HCT116 (cell line): ENCODE measurements at regions not wholly inside any gene's neighbourhood (a gene's known extent, or its start where the extent isn't known, plus 50 kb on each side); places are given as distances from the start of the nearest gene placed in this dataset.

Experiments used
- ATAC-seq: fragments of 200-7000 bp; cut with Tn5 transposase; 2 replicates; pipeline ENCODE4 v1.9.1; 2020; ENCODE audit warnings: mild to moderate bottlenecking, moderate library complexity
- BruUV-seq: library from RNA; stranded (reverse); fragments of 400-500 nt; replicated peaks from 2 replicates; lab custom pipeline; 2021; lab: Mats Ljungman, UMichigan
- CTCF ChIA-PET: fragments of 300-600 bp; sonication (Branson Sonifier 250); formaldehyde crosslinking; loops from one replicate; lab custom pipeline; 2021; ENCODE audit warnings: antibody characterized with exemption; lab: Charles Lee
- POLR2A ChIA-PET: fragments of 300-600, 350-600 bp; sonication (Branson Sonifier 250); formaldehyde crosslinking; loops from one replicate; lab custom pipeline; 2021; ENCODE audit warnings: antibody characterized with exemption; lab: Charles Lee
- RAD21 ChIA-PET, 2 experiments: fragments of 300-600 bp; sonication (Branson Sonifier 250); formaldehyde crosslinking; loops; one replicate each; lab custom pipeline; 2023; ENCODE audit warnings: low total read pairs in 2 of 2; ENCODE audit not compliant: uncharacterized antibody in 2 of 2, unreplicated experiment in 2 of 2, low non-redundant PET in 1 of 2; lab: Charles Lee
- DNase-seq: peaks from one replicate; pipeline ENCODE4 v3.0.0-alpha.2; 2010; ENCODE audit warnings: low read depth, low spot score
- H2AFZ ChIP-seq: fragments of 200-600 bp; shearing (Covaris generic), sonication (generic); 2 replicates; pipeline ENCODE4 v1.6.1; 2017; ENCODE audit warnings: low read depth, mixed run types, mixed read lengths, antibody characterized with exemption, low read length; ENCODE audit not compliant: poor library complexity, severe bottlenecking
- H3K27ac ChIP-seq: 2 replicates; pipeline ENCODE4 v1.5.1; 2012; ENCODE audit warnings: low read depth, low read length
- H3K27me3 ChIP-seq: fragments of 200-600 bp; sonication (generic); 2 replicates; pipeline ENCODE4 v1.6.1; 2016; ENCODE audit warnings: mixed run types, low read length, mixed read lengths; ENCODE audit not compliant: insufficient read depth
- H3K36me3 ChIP-seq, 2 experiments: fragments of 200-500 bp in 1 of 2; fragments of 200-600 bp in 1 of 2; sonication (Bioruptor generic) in 1 of 2; sonication (generic) in 1 of 2; 2 replicates each; pipeline versions ENCODE4 v1.5.1 to v1.6.1; 2014 to 2016; ENCODE audit warnings: low read length in 2 of 2, inconsistent platforms in 1 of 2, mixed read lengths in 1 of 2, mixed run types in 1 of 2; ENCODE audit not compliant: insufficient read depth in 2 of 2, control insufficient read depth in 1 of 2
- H3K4me1 ChIP-seq, 2 experiments: fragments of 200-600 bp in 1 of 2; sonication (generic) in 1 of 2; 2 replicates each; pipeline versions ENCODE4 v1.5.1 to v1.6.1; 2012 to 2017; ENCODE audit warnings: low read length in 2 of 2, inconsistent platforms in 1 of 2, mild to moderate bottlenecking in 1 of 2, mixed read lengths in 1 of 2, mixed run types in 1 of 2, moderate library complexity in 1 of 2; ENCODE audit not compliant: insufficient read depth in 2 of 2, control insufficient read depth in 1 of 2
- H3K4me2 ChIP-seq: fragments of 200-600 bp; sonication (generic); 2 replicates; pipeline ENCODE4 v1.6.1; 2017; ENCODE audit warnings: mixed run types, low read length, mixed read lengths
- H3K4me3 ChIP-seq, 2 experiments: fragments of 200-600 bp in 1 of 2; sonication (generic) in 1 of 2; replicated peaks in 1 of 2; 2 replicates each; pipeline ENCODE4 v1.5.1; 2011 to 2016; ENCODE audit warnings: low read length in 2 of 2, control low read depth in 1 of 2, low read depth in 1 of 2, mild to moderate bottlenecking in 1 of 2, mixed read lengths in 1 of 2, mixed run types in 1 of 2
- H3K79me2 ChIP-seq: fragments of 200-600 bp; sonication (generic); 2 replicates; pipeline ENCODE4 v1.6.1; 2017; ENCODE audit warnings: mild to moderate bottlenecking, mixed run types, low read length, moderate library complexity, mixed read lengths; ENCODE audit not compliant: insufficient read depth
- H3K9ac ChIP-seq: fragments of 200-600 bp; sonication (generic); 2 replicates; pipeline ENCODE4 v1.6.1; 2016; ENCODE audit warnings: low read length, mixed read lengths
- H3K9me2 ChIP-seq: fragments of 200-600 bp; sonication (generic), shearing (Covaris generic); 2 replicates; pipeline ENCODE4 v1.6.1; 2017; ENCODE audit warnings: mixed run types, mild to moderate bottlenecking, moderate library complexity; ENCODE audit not compliant: insufficient read depth
- H3K9me3 ChIP-seq, 2 experiments: fragments of 200-500 bp in 1 of 2; fragments of 200-600 bp in 1 of 2; sonication (Bioruptor generic) in 1 of 2; sonication (generic) in 1 of 2; 2 replicates each; pipeline ENCODE4 v1.6.1; 2014 to 2017; ENCODE audit warnings: low read length in 2 of 2, mixed read lengths in 2 of 2, inconsistent platforms in 1 of 2, low read depth in 1 of 2, mild to moderate bottlenecking in 1 of 2, mixed run types in 1 of 2, moderate library complexity in 1 of 2; ENCODE audit not compliant: control insufficient read depth in 1 of 2, insufficient read depth in 1 of 2
- H4K20me1 ChIP-seq: fragments of 200-600 bp; sonication (generic), shearing (Covaris generic); 2 replicates; pipeline ENCODE4 v1.6.1; 2017; ENCODE audit warnings: mixed run types, mild to moderate bottlenecking, moderate library complexity; ENCODE audit not compliant: insufficient read depth
- EZH2 ChIP-seq: fragments of 200-600 bp; sonication (generic); IDR thresholded peaks from 2 replicates; pipeline ENCODE4 v1.6.1; 2017; ENCODE audit warnings: antibody characterized with exemption, mixed run types
- JUND ChIP-seq: IDR thresholded peaks from 2 replicates; pipeline ENCODE4 v1.6.1; 2012
- SIN3A ChIP-seq: IDR thresholded peaks from 2 replicates; pipeline ENCODE4 v1.6.1; 2012; ENCODE audit warnings: low read depth
- SRF ChIP-seq: IDR thresholded peaks from 2 replicates; pipeline ENCODE4 v1.6.1; 2012; ENCODE audit warnings: low read depth
- YY1 ChIP-seq: IDR thresholded peaks from 2 replicates; pipeline ENCODE4 v1.6.1; 2011; ENCODE audit warnings: low read length, low read depth, moderate library complexity, mild to moderate bottlenecking; ENCODE audit not compliant: insufficient replicate concordance; ENCODE audit errors: extremely low read depth
- ZFX ChIP-seq: fragments of 450-650 bp; IDR thresholded peaks from 2 replicates; pipeline ENCODE4 v1.6.1; 2017
- intact Hi-C: fragments of 100-400 bp; cut with micrococcal nuclease; formaldehyde crosslinking; loops from 2 replicates; pipeline ENCODE4 v1.10.0; 2022
- TF ChIP-seq, protein P1 (sequence below), 3 experiments: fragments of 200-600 bp in 1 of 3; sonication (generic) in 1 of 3; IDR thresholded peaks in 2 of 3; conservative IDR thresholded peaks in 1 of 3; 2 replicates each; pipeline ENCODE4 v1.5.1; 2012 to 2017; ENCODE audit warnings: low read depth in 2 of 3, low read length in 2 of 3, antibody characterized with exemption in 1 of 3, borderline replicate concordance in 1 of 3, control low read depth in 1 of 3, mild to moderate bottlenecking in 1 of 3, mixed read lengths in 1 of 3, mixed run types in 1 of 3, moderate library complexity in 1 of 3; ENCODE audit not compliant: insufficient read depth in 1 of 3
- TF ChIP-seq, protein P2 (sequence below): IDR thresholded peaks from 2 replicates; pipeline ENCODE4 v1.6.1; 2012; ENCODE audit warnings: low read depth
- TF ChIP-seq, protein P3 (sequence below): IDR thresholded peaks from 2 replicates; pipeline ENCODE4 v1.6.1; 2012

DNA sequence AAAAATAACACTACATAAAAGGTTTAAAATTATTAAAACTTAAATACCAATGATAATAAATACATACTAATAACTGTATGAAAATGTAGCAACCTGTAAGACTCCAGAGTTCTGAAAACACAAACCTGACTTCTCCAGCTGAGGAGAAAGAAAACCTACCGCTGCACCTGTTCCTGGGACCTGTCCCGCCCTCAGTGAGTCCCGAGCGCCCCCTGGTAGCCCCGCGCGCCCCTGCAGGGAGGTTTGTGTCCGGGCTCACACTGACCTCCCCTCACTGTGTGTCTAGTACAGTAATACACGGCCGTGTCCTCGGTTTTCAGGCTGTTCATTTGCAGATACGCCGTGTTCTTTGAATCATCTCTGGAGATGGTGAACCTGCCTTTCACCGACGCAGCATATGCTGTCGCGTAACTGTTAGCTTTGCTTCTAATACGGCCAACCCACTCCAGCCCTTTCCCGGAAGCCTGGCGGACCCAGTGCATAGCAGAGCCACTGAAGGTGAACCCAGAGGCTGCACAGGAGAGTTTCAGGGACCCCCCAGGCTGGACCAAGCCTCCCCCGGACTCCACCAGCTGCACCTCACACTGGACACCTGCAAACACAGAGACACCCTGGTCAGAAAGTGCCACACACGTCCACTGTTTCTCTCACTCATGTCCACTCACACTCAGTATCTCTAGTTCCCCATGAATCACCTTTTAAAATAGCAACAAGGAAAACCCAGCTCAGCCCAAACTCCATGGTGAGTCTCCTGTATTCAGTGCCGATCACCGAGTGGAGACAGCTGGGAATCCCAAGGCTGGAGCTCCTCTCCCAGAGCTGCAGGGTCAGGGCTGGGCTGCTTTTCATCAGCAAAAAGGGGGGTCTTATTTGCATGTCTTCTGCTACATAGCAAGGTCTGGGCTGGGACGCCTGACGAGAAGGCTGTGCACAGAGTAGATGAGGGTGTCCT lies 1276.3 kb downstream of the TMEM121 start:
- RAD21 ChIA-PET, result no interaction called here
- CTCF ChIA-PET, result no interaction called here
- no peak overlapping the region for H3K4me2 ChIP-seq
- no peaks in the 10 kb centered on the region for H3K9me2 ChIP-seq
- peaks cover 0 to 3% of the 10 kb centered on the region in 2 experiments; a peak in 2 of 4 replicates for H3K9me3 ChIP-seq
- H3K4me3 ChIP-seq, result no peak overlapping the region
- no TSS peak for BruUV-seq
- intact Hi-C loops, result no loop called here
- no peaks in the 10 kb centered on the region for H3K79me2 ChIP-seq
- no peak overlapping the region for H3K27ac ChIP-seq
- POLR2A ChIA-PET, result no interaction called here
- no peak for ATAC-seq
- no peaks in the 10 kb centered on the region for H4K20me1 ChIP-seq
- H2AFZ ChIP-seq, result no peak overlapping the region
- H3K36me3 ChIP-seq, result no peaks in the 10 kb centered on the region
- no peak for DNase-seq
- TF ChIP-seq SRF, result no peak
- TF ChIP-seq, protein P1, sequence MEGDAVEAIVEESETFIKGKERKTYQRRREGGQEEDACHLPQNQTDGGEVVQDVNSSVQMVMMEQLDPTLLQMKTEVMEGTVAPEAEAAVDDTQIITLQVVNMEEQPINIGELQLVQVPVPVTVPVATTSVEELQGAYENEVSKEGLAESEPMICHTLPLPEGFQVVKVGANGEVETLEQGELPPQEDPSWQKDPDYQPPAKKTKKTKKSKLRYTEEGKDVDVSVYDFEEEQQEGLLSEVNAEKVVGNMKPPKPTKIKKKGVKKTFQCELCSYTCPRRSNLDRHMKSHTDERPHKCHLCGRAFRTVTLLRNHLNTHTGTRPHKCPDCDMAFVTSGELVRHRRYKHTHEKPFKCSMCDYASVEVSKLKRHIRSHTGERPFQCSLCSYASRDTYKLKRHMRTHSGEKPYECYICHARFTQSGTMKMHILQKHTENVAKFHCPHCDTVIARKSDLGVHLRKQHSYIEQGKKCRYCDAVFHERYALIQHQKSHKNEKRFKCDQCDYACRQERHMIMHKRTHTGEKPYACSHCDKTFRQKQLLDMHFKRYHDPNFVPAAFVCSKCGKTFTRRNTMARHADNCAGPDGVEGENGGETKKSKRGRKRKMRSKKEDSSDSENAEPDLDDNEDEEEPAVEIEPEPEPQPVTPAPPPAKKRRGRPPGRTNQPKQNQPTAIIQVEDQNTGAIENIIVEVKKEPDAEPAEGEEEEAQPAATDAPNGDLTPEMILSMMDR (IDR thresholded peaks at IDR 0.05 in 2 of 3, conservative IDR thresholded peaks at IDR 0.05 in 1 of 3; ENCODE audit: borderline replicate concordance in 1 of 3, insufficient read depth in 1 of 3, low read depth in 2 of 3, low read length in 2 of 3), result 0 out of 6 replicates have a peak, but pooled peaks of 1 of the 3 experiments have one; percentile 3
- no peak for TF ChIP-seq YY1
- TF ChIP-seq EZH2, result no peak
- TF ChIP-seq JUND, result no peak
- TF ChIP-seq, all 23 proteins: peak for 1
- Histone ChIP-seq H3K4me1 (no peaks in the 10 kb centered on the region), H3K27me3 (no peaks in the 10 kb centered on the region), H3K9ac (no peak overlapping the region)

DNA sequence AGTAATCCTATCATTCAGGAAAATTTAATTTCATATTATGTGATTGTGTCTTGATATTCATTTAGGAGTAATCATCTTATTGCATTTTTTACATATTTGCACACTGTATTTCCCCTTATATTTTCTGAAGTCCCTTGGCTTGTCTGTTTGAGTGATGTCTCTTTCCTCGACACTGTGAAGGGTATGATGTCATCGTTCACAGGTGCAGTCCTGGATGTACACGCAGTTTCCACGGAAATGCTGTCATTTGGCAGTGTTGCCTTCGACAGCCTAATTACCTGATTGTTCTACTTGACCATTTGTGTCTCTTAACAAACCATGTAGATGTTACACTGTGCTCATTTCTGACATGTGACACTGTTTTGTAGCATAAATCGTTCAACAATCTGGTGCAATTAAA lies 1277.0 kb downstream of the TMEM121 start:
- RAD21 ChIA-PET, result no interaction called here
- POLR2A ChIA-PET, result no interaction called here
- CTCF ChIA-PET, result no interaction called here
- TF ChIP-seq, protein P2, sequence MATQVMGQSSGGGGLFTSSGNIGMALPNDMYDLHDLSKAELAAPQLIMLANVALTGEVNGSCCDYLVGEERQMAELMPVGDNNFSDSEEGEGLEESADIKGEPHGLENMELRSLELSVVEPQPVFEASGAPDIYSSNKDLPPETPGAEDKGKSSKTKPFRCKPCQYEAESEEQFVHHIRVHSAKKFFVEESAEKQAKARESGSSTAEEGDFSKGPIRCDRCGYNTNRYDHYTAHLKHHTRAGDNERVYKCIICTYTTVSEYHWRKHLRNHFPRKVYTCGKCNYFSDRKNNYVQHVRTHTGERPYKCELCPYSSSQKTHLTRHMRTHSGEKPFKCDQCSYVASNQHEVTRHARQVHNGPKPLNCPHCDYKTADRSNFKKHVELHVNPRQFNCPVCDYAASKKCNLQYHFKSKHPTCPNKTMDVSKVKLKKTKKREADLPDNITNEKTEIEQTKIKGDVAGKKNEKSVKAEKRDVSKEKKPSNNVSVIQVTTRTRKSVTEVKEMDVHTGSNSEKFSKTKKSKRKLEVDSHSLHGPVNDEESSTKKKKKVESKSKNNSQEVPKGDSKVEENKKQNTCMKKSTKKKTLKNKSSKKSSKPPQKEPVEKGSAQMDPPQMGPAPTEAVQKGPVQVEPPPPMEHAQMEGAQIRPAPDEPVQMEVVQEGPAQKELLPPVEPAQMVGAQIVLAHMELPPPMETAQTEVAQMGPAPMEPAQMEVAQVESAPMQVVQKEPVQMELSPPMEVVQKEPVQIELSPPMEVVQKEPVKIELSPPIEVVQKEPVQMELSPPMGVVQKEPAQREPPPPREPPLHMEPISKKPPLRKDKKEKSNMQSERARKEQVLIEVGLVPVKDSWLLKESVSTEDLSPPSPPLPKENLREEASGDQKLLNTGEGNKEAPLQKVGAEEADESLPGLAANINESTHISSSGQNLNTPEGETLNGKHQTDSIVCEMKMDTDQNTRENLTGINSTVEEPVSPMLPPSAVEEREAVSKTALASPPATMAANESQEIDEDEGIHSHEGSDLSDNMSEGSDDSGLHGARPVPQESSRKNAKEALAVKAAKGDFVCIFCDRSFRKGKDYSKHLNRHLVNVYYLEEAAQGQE, result no peak
- no peak for TF ChIP-seq SIN3A
- no peak for TF ChIP-seq ZFX
- TF ChIP-seq YY1, result no peak
- TF ChIP-seq, protein P3, sequence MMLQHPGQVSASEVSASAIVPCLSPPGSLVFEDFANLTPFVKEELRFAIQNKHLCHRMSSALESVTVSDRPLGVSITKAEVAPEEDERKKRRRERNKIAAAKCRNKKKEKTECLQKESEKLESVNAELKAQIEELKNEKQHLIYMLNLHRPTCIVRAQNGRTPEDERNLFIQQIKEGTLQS, result no peak

More for the DNA sequence above, 1277.0 kb downstream of the TMEM121 start:
- H3K4me2 ChIP-seq, result no peak overlapping the region
- H4K20me1 ChIP-seq, result no peaks in the 10 kb centered on the region
- no peak for ATAC-seq
- no TSS peak for BruUV-seq
- no peak overlapping the region for H3K27ac ChIP-seq
- H3K4me3 ChIP-seq, result no peak overlapping the region
- H3K27me3 ChIP-seq, result no peaks in the 10 kb centered on the region
- H2AFZ ChIP-seq, result no peak overlapping the region
- intact Hi-C loops, result no loop called here
- DNase-seq, result no peak
- no peak overlapping the region for H3K9ac ChIP-seq
- H3K36me3 ChIP-seq, result no peaks in the 10 kb centered on the region
- no peaks in the 10 kb centered on the region for H3K9me2 ChIP-seq
- peaks cover 0 to 3% of the 10 kb centered on the region in 2 experiments; a peak in 2 of 4 replicates for H3K9me3 ChIP-seq
- H3K79me2 ChIP-seq, result no peaks in the 10 kb centered on the region
- H3K4me1 ChIP-seq, result no peaks in the 10 kb centered on the region
